ENCODE measurements at regions not wholly inside any gene's neighbourhood (a gene's known extent, or its start where the extent isn't known, plus 50 kb on each side); places are given as distances from the start of the nearest gene placed in this dataset.

- in situ Hi-C loops (cut with MboI; ENCODE audit: low sequenced_read_pairs), result no loop called here
These were observed 124.0 kb upstream of the PPARGC1A start for GRCh38 chr4:24013668-24014422.

GRCh38 chr4:24010994-24011393 lies 121.1 kb upstream of the PPARGC1A start:
- in situ Hi-C loops (cut with MboI; ENCODE audit: low sequenced_read_pairs), result no loop called here

GRCh38 chr4:24010573-24010972 lies 120.7 kb upstream of the PPARGC1A start:
- in situ Hi-C loops (cut with MboI; ENCODE audit: low sequenced_read_pairs), result no loop called here

GRCh38 chr4:24007860-24008261 lies 118.0 kb upstream of the PPARGC1A start:
- in situ Hi-C loops (cut with MboI; ENCODE audit: low sequenced_read_pairs), result no loop called here

GRCh38 chr4:24006269-24006668 lies 116.4 kb upstream of the PPARGC1A start:
- in situ Hi-C loops (cut with MboI; ENCODE audit: low sequenced_read_pairs), result no loop called here

GRCh38 chr4:24003926-24004325 lies 114.1 kb upstream of the PPARGC1A start:
- in situ Hi-C loops (cut with MboI; ENCODE audit: low sequenced_read_pairs), result no loop called here

GRCh38 chr4:24003496-24003895 lies 113.6 kb upstream of the PPARGC1A start:
- in situ Hi-C loops (cut with MboI; ENCODE audit: low sequenced_read_pairs), result no loop called here

- in situ Hi-C loops (cut with MboI; ENCODE audit: low sequenced_read_pairs), result no loop called here
These were observed 112.6 kb upstream of the PPARGC1A start for GRCh38 chr4:24002330-24002966.

- in situ Hi-C loops (cut with MboI; ENCODE audit: low sequenced_read_pairs), result no loop called here
These were observed 111.9 kb upstream of the PPARGC1A start for GRCh38 chr4:24001486-24002329.

GRCh38 chr4:24000470-24000831 lies 110.6 kb upstream of the PPARGC1A start:
- in situ Hi-C loops (cut with MboI; ENCODE audit: low sequenced_read_pairs), result no loop called here

GRCh38 chr4:23999714-24000469 lies 110.0 kb upstream of the PPARGC1A start:
- in situ Hi-C loops (cut with MboI; ENCODE audit: low sequenced_read_pairs), result no loop called here

- in situ Hi-C loops (cut with MboI; ENCODE audit: low sequenced_read_pairs), result no loop called here
These were observed 103.5 kb upstream of the PPARGC1A start for GRCh38 chr4:23993373-23993772.

- in situ Hi-C loops (cut with MboI; ENCODE audit: low sequenced_read_pairs), result no loop called here
These were observed 101.6 kb upstream of the PPARGC1A start for GRCh38 chr4:23991444-23991843.

GRCh38 chr4:23986270-23986669 lies 96.4 kb upstream of the PPARGC1A start:
- in situ Hi-C loops (cut with MboI; ENCODE audit: low sequenced_read_pairs), result no loop called here

- in situ Hi-C loops (cut with MboI; ENCODE audit: low sequenced_read_pairs), result no loop called here
These were observed 91.5 kb upstream of the PPARGC1A start for GRCh38 chr4:23981328-23981727.

- in situ Hi-C loops (cut with MboI; ENCODE audit: low sequenced_read_pairs), result no loop called here
These were observed 89.7 kb upstream of the PPARGC1A start for GRCh38 chr4:23979534-23979933.

GRCh38 chr4:23978002-23978401 lies 88.2 kb upstream of the PPARGC1A start:
- in situ Hi-C loops (cut with MboI; ENCODE audit: low sequenced_read_pairs), result no loop called here

- in situ Hi-C loops (cut with MboI; ENCODE audit: low sequenced_read_pairs), result no loop called here
These were observed 86.6 kb upstream of the PPARGC1A start for GRCh38 chr4:23976423-23976822.

- in situ Hi-C loops (cut with MboI; ENCODE audit: low sequenced_read_pairs), result no loop called here
These were observed 83.5 kb upstream of the PPARGC1A start for GRCh38 chr4:23973308-23973855.

- in situ Hi-C loops (cut with MboI; ENCODE audit: low sequenced_read_pairs), result no loop called here
These were observed 83.0 kb upstream of the PPARGC1A start for GRCh38 chr4:23972805-23973204.

GRCh38 chr4:23972187-23972586 lies 82.3 kb upstream of the PPARGC1A start:
- in situ Hi-C loops (cut with MboI; ENCODE audit: low sequenced_read_pairs), result no loop called here
